ENCODE measurements at regions not wholly inside any gene's neighbourhood (a gene's known extent, or its start where the extent isn't known, plus 50 kb on each side); places are given as distances from the start of the nearest gene placed in this dataset.

GRCh38 chr15:36109943-36110658, 469.3 kb upstream of the CDIN1 start:
- no peak overlapping the region for H3K9ac ChIP-seq (ENCODE audit: extremely low read depth, insufficient read length, low read length)
- H3K27me3 ChIP-seq (ENCODE audit: insufficient read depth, low read length): no peaks in the 10 kb centered on the region
- Mint-ChIP-seq H3K4me3 (no peak overlapping the region), H3K27me3 (ENCODE audit: low read depth) (no peaks in the 10 kb centered on the region; the same call in 1 of the 2 replicates), H3K36me3 (ENCODE audit: insufficient read depth in 1 of 3, low read depth in 3 of 3) (no peaks in the 10 kb centered on the region), H3K9me3 (no peaks in the 10 kb centered on the region), H3K4me1 (no peaks in the 10 kb centered on the region), H3K27ac (no peak overlapping the region)
- no peak for DNase-seq
- no peak overlapping the region for H2BK12ac ChIP-seq (ENCODE audit: insufficient read length, low read depth, low read length)
- no peak overlapping the region for H3K27ac ChIP-seq (ENCODE audit: insufficient read length, low read depth, low read length)
- no peak overlapping the region for H3K14ac ChIP-seq (ENCODE audit: insufficient read depth, low read length)
- no peaks in the 10 kb centered on the region for H3K23me2 ChIP-seq (ENCODE audit: insufficient read length, low read depth, low read length, poor library complexity, severe bottlenecking)
- H2AFZ ChIP-seq (ENCODE audit: low read length): no peak overlapping the region
- no CpG with 5 or more reads among the region's 2 CpGs for WGBS (ENCODE audit: extremely low coverage, insufficient read length, low lambda C conversion rate)
- no peak overlapping the region for H3K23ac ChIP-seq (ENCODE audit: insufficient read length, low read depth, low read length)
- no peak overlapping the region for H2AK5ac ChIP-seq (ENCODE audit: insufficient read length, low read length)
- H3K9me3 ChIP-seq (ENCODE audit: control insufficient read depth, low read depth, low read length): no peaks in the 10 kb centered on the region
- H3K4ac ChIP-seq (ENCODE audit: low read depth, low read length): no peak overlapping the region
- H4K5ac ChIP-seq (ENCODE audit: insufficient read length, low read depth, low read length): no peak overlapping the region
- no peaks in the 10 kb centered on the region for H3K79me1 ChIP-seq (ENCODE audit: insufficient read depth, low read depth, low read length, poor library complexity, severe bottlenecking)
- no peak overlapping the region for H2BK120ac ChIP-seq (ENCODE audit: low read depth, low read length, poor library complexity, severe bottlenecking)
- no peak for TF ChIP-seq CTCF (conservative IDR thresholded peaks at IDR 0.05)
- no peak overlapping the region for H3K4me2 ChIP-seq (ENCODE audit: insufficient read depth, insufficient read length, low read length)
- no peaks in the 10 kb centered on the region for H4K20me1 ChIP-seq (ENCODE audit: control insufficient read depth, insufficient read depth, insufficient read length)
- no peak overlapping the region for H4K8ac ChIP-seq (replicated peaks; ENCODE audit: insufficient read length, low read depth, low read length)
- no peak overlapping the region for H2BK20ac ChIP-seq (ENCODE audit: low read depth, low read length, poor library complexity, severe bottlenecking)
- H2BK15ac ChIP-seq (ENCODE audit: low read depth, low read length): no peak overlapping the region
- no peak overlapping the region for H3K18ac ChIP-seq (ENCODE audit: insufficient read length, low read depth, low read length)
- no peak overlapping the region for H2BK5ac ChIP-seq (ENCODE audit: insufficient read length, low read length)
- H3K4me1 ChIP-seq (ENCODE audit: insufficient read depth, low read length): no peaks in the 10 kb centered on the region
- no peak overlapping the region for H3T11ph ChIP-seq (ENCODE audit: low read length)
- H3K79me2 ChIP-seq (ENCODE audit: insufficient read depth, low read length): no peaks in the 10 kb centered on the region
- H4K91ac ChIP-seq (ENCODE audit: insufficient read length, low read depth, low read length): no peak overlapping the region
- H3K56ac ChIP-seq (ENCODE audit: insufficient read length, low read depth, low read length): no peak overlapping the region

Data from H9 (cell line).